SK-N-SH (cell line): ENCODE measurements at regions not wholly inside any gene's neighbourhood (a gene's known extent, or its start where the extent isn't known, plus 50 kb on each side); places are given as distances from the start of the nearest gene placed in this dataset.
A peak's percentile ranks its signal among the peaks of the same experiment; 100 is the strongest.

Source experiments
- CTCF ChIA-PET: fragments of 300-600, 350-600 bp; formaldehyde crosslinking; extraction: SDS; loops from one replicate; lab custom pipeline; 2021; lab: Yijun Ruan, JAX
- POLR2A ChIA-PET: fragments of 350-600 bp; sonication (Branson Sonifier 250); formaldehyde crosslinking; extraction: SDS; loops from one replicate; lab custom pipeline; 2020; ENCODE audit warnings: antibody characterized with exemption, inconsistent platforms; lab: Yijun Ruan, JAX
- DNase-seq: peaks from one replicate; pipeline ENCODE4 v3.0.0; 2012
- H2AFZ ChIP-seq: fragments of 200-600 bp; sonication (generic); 2 replicates; pipeline ENCODE4 v1.8.1; 2016; ENCODE audit warnings: antibody characterized with exemption, mild to moderate bottlenecking, low read depth
- H3F3A ChIP-seq: fragments of 200-600 bp; sonication (generic); replicated peaks from 2 replicates; pipeline ENCODE3; 2016; ENCODE audit warnings: antibody characterized with exemption, mild to moderate bottlenecking; ENCODE audit not compliant: insufficient read depth
- H3K27ac ChIP-seq, 2 experiments: fragments of 200-500 bp in 1 of 2; fragments of 200-600 bp in 1 of 2; sonication (Bioruptor generic) in 1 of 2; sonication (generic), shearing (Covaris generic) in 1 of 2; 2 replicates each; pipeline versions ENCODE4 v1.5.1 to v1.6.1; 2014 to 2016; ENCODE audit warnings: low read depth in 2 of 2, inconsistent platforms in 1 of 2, low read length in 1 of 2, mild to moderate bottlenecking in 1 of 2, mixed read lengths in 1 of 2
- H3K27me3 ChIP-seq: fragments of 200-600 bp; sonication (generic), shearing (Covaris generic); 2 replicates; pipeline ENCODE4 v1.6.1; 2016; ENCODE audit warnings: mixed run types; ENCODE audit not compliant: insufficient read depth
- H3K36me3 ChIP-seq, 2 experiments: fragments of 200-500 bp in 1 of 2; fragments of 200-600 bp in 1 of 2; sonication (Bioruptor generic) in 1 of 2; sonication (generic) in 1 of 2; replicated peaks in 1 of 2; 2 replicates each; pipeline versions ENCODE3 to v1.5.1; 2014 to 2016; ENCODE audit warnings: low read length in 1 of 2, mild to moderate bottlenecking in 1 of 2; ENCODE audit not compliant: insufficient read depth in 2 of 2, control insufficient read depth in 1 of 2
- H3K4me1 ChIP-seq, 2 experiments: fragments of 200-500 bp in 1 of 2; fragments of 200-600 bp in 1 of 2; sonication (Bioruptor generic) in 1 of 2; sonication (generic), shearing (Covaris generic) in 1 of 2; 2 replicates each; pipeline versions ENCODE4 v1.5.1 to v1.6.1; 2014 to 2016; ENCODE audit warnings: low read depth in 1 of 2, low read length in 1 of 2, mixed run types in 1 of 2; ENCODE audit not compliant: insufficient read depth in 2 of 2, control insufficient read depth in 1 of 2
- H3K4me2 ChIP-seq: fragments of 200-600 bp; sonication (generic), shearing (Covaris generic); 2 replicates; pipeline ENCODE4 v1.6.1; 2017; ENCODE audit warnings: mixed run types
- H3K4me3 ChIP-seq, 2 experiments: fragments of 200-500 bp in 1 of 2; fragments of 200-600 bp in 1 of 2; sonication (Bioruptor generic) in 1 of 2; sonication (generic), shearing (Covaris generic) in 1 of 2; 2 replicates each; pipeline versions ENCODE4 v1.5.1 to v1.8.1; 2014 to 2016; ENCODE audit warnings: low read depth in 2 of 2, inconsistent platforms in 1 of 2, low read length in 1 of 2, mild to moderate bottlenecking in 1 of 2, mixed read lengths in 1 of 2, moderate library complexity in 1 of 2
- H3K79me2 ChIP-seq: fragments of 200-600 bp; sonication (generic); 2 replicates; pipeline ENCODE4 v1.8.1; 2017; ENCODE audit warnings: mild to moderate bottlenecking; ENCODE audit not compliant: insufficient read depth
- H3K9ac ChIP-seq: fragments of 200-600 bp; sonication (generic); 2 replicates; pipeline ENCODE4 v1.6.1; 2017; ENCODE audit warnings: mixed run types
- H3K9me2 ChIP-seq: fragments of 200-600 bp; sonication (generic); 2 replicates; pipeline ENCODE4 v1.6.1; 2017; ENCODE audit warnings: mixed run types
- H3K9me3 ChIP-seq: fragments of 200-600 bp; sonication (generic); 2 replicates; pipeline ENCODE4 v1.6.1; 2017; ENCODE audit warnings: mixed run types, mild to moderate bottlenecking, moderate library complexity
- H4K20me1 ChIP-seq: fragments of 200-600 bp; sonication (generic); 2 replicates; pipeline ENCODE4 v1.6.1; 2017; ENCODE audit warnings: mild to moderate bottlenecking, mixed run types; ENCODE audit not compliant: insufficient read depth
- CHD2 ChIP-seq: fragments of 150-350 bp; IDR thresholded peaks from 2 replicates; pipeline ENCODE4 v1.6.1; 2018; ENCODE audit warnings: low read length; ENCODE audit not compliant: partially characterized antibody
- EP300 ChIP-seq, 2 experiments: IDR thresholded peaks; 2 replicates each; pipeline versions ENCODE4 v1.4.0 to v1.6.1; 2012; ENCODE audit warnings: borderline replicate concordance in 1 of 2, low read depth in 1 of 2, low read length in 1 of 2
- EZH2phosphoT487 ChIP-seq: fragments of 200-600 bp; sonication (generic); IDR thresholded peaks from 2 replicates; pipeline ENCODE4 v1.6.1; 2017; ENCODE audit warnings: low read depth, mixed run types, mild to moderate bottlenecking, antibody characterized with exemption, moderate library complexity, borderline replicate concordance
- GABPA ChIP-seq: IDR thresholded peaks from 2 replicates; pipeline ENCODE4 v1.4.0; 2012; ENCODE audit warnings: low read depth, mild to moderate bottlenecking
- GATA2 ChIP-seq: sonication (generic); formaldehyde crosslinking; IDR thresholded peaks from 2 replicates; pipeline ENCODE4 v1.5.0; 2020; ENCODE audit warnings: mild to moderate bottlenecking, missing genetic modification reagents
- MAX ChIP-seq: IDR thresholded peaks from 2 replicates; pipeline ENCODE4 v1.4.0; 2012; ENCODE audit warnings: low read depth
- MXI1 ChIP-seq: IDR thresholded peaks from 2 replicates; pipeline ENCODE4 v1.6.1; 2012; ENCODE audit warnings: mild to moderate bottlenecking, low read depth, low read length, improper control_type of control experiment
- NFIC ChIP-seq: IDR thresholded peaks from 2 replicates; pipeline ENCODE4 v1.4.0; 2012; ENCODE audit warnings: borderline replicate concordance
- PBX3 ChIP-seq: IDR thresholded peaks from 2 replicates; pipeline ENCODE4; 2012
- POLR2AphosphoS5 ChIP-seq: IDR thresholded peaks from 2 replicates; pipeline ENCODE4 v1.6.1; 2012; ENCODE audit warnings: low read depth, low read length
- RAD21 ChIP-seq: IDR thresholded peaks from 2 replicates; pipeline ENCODE4 v1.6.1; 2012; ENCODE audit warnings: mild to moderate bottlenecking, low read length
- RCOR1 ChIP-seq: fragments of 150-350 bp; IDR thresholded peaks from 2 replicates; pipeline ENCODE4 v1.6.1; 2017; ENCODE audit warnings: antibody characterized with exemption, low read length
- RXRA ChIP-seq: IDR thresholded peaks from 2 replicates; pipeline ENCODE4 v1.4.0; 2012; ENCODE audit warnings: low read depth, mild to moderate bottlenecking, borderline replicate concordance
- SIN3A ChIP-seq: IDR thresholded peaks from 2 replicates; pipeline ENCODE4 v1.6.1; 2012; ENCODE audit warnings: low read depth, mild to moderate bottlenecking, low read length, moderate library complexity, borderline replicate concordance
- TAF1 ChIP-seq: IDR thresholded peaks from 2 replicates; pipeline ENCODE4 v1.6.1; 2012; ENCODE audit warnings: low read depth, mild to moderate bottlenecking, low read length, moderate library complexity, borderline replicate concordance
- TEAD4 ChIP-seq: IDR thresholded peaks from 2 replicates; pipeline ENCODE4 v1.4.0; 2012; ENCODE audit warnings: mild to moderate bottlenecking, borderline replicate concordance; ENCODE audit not compliant: insufficient read depth
- USF1 ChIP-seq: IDR thresholded peaks from 2 replicates; pipeline ENCODE4 v1.4.0; 2012; ENCODE audit warnings: low read depth, borderline replicate concordance
- YY1 ChIP-seq: IDR thresholded peaks from 2 replicates; pipeline ENCODE4 v1.4.0; 2012; ENCODE audit warnings: low read depth, mild to moderate bottlenecking
- ZBTB33 ChIP-seq: IDR thresholded peaks from 2 replicates; pipeline ENCODE4 v1.4.0; 2012; ENCODE audit warnings: low read depth, borderline replicate concordance
- WGBS: methylation state at CpG from one replicate; pipeline ENCODE4 v1.1.6; 2017; ENCODE audit warnings: low lambda C conversion rate; 5-methylcytosine and 5-hydroxymethylcytosine counted together

GRCh38 chr4:138685316-138685715 is 330.3 kb upstream of the NOCT start:
- Histone ChIP-seq H3K27me3 (no peaks in the 10 kb centered on the region; the same call in 1 of the 2 replicates), H3F3A (no peaks in the 10 kb centered on the region), H3K9ac (no peak overlapping the region), H3K9me2 (no peaks in the 10 kb centered on the region), H3K36me3 (no peaks in the 10 kb centered on the region), H3K4me2 (no peak overlapping the region), H2AFZ (no peak overlapping the region), H4K20me1 (no peaks in the 10 kb centered on the region), H3K79me2 (no peaks in the 10 kb centered on the region), H3K4me3 (no peak overlapping the region), H3K9me3 (no peaks in the 10 kb centered on the region), H3K4me1 (peaks cover 0 to 18% of the 10 kb centered on the region in 2 experiments; a peak in 2 of 4 replicates), H3K27ac (no peak overlapping the region; a peak in 1 of 4 replicates)
- ChIA-PET CTCF (interaction anchor here (1.0 to 3.0 kb wide), 2 partner anchors 17 to 186 kb away, joined by 3 to 8 read pairs; no protein-coding TSS in a partner anchor), POLR2A (no interaction called here)
- no peak for DNase-seq
- WGBS, result 86% methylated on average over 7 of the region's 7 CpGs
- TF ChIP-seq GABPA (no peak), USF1 (no peak), PBX3 (no peak), EZH2phosphoT487 (no peak), YY1 (no peak), GATA2 (CRISPR knock-in tag) (no peak), NFIC (no peak)

GRCh38 chr4:138680989-138681604 is 334.5 kb upstream of the NOCT start:
- no peak overlapping the region for H2AFZ ChIP-seq
- ChIA-PET CTCF (interaction anchor here (0.6 to 3.5 kb wide), 65 partner anchors 8 to 1560 kb away, joined by 3 to 49 read pairs (median 5); partner anchors contain the start of gene PCDH18), POLR2A (no interaction called here)
- peaks cover 0 to 10% of the 10 kb centered on the region in 2 experiments; a peak in 2 of 4 replicates for H3K4me1 ChIP-seq
- no peak overlapping the region for H3K4me3 ChIP-seq
- H3K36me3 ChIP-seq, result no peaks in the 10 kb centered on the region
- H3K4me2 ChIP-seq, result no peak overlapping the region
- WGBS, result 11% methylated on average over 7 of the region's 7 CpGs
- DNase-seq, result peak; percentile 62
- no peak overlapping the region for H3K27ac ChIP-seq
- no peaks in the 10 kb centered on the region for H4K20me1 ChIP-seq
- H3K27me3 ChIP-seq, result no peaks in the 10 kb centered on the region
- H3K9me3 ChIP-seq, result no peaks in the 10 kb centered on the region
- no peaks in the 10 kb centered on the region for H3K79me2 ChIP-seq
- no peaks in the 10 kb centered on the region for H3F3A ChIP-seq
- no peaks in the 10 kb centered on the region for H3K9me2 ChIP-seq
- H3K9ac ChIP-seq, result no peak overlapping the region
- no peak for TF ChIP-seq NFIC
- no peak for TF ChIP-seq PBX3
- TF ChIP-seq RXRA, result no peak
- no peak for TF ChIP-seq RCOR1
- no peak for TF ChIP-seq TAF1
- no peak for TF ChIP-seq POLR2AphosphoS5
- no peak for TF ChIP-seq SIN3A
- TF ChIP-seq RAD21, result peak; percentile 99
- TF ChIP-seq GABPA, result no peak
- TF ChIP-seq EP300 (IDR thresholded peaks at IDR 0.05; ENCODE audit: borderline replicate concordance in 1 of 2, low read depth in 1 of 2, low read length in 1 of 2), result no peak
- TF ChIP-seq USF1, result no peak
- no peak for TF ChIP-seq TEAD4
- TF ChIP-seq MXI1, result no peak
- peak; percentile 19 for TF ChIP-seq CHD2
- TF ChIP-seq MAX, result no peak
- TF ChIP-seq ZBTB33, result no peak
- no peak for TF ChIP-seq YY1
